ENCODE measurements at regions not wholly inside any gene's neighbourhood (a gene's known extent, or its start where the extent isn't known, plus 50 kb on each side); places are given as distances from the start of the nearest gene placed in this dataset.

GRCh38 chr9:116051528-116051927 lies 102.1 kb upstream of the PAPPA start:
- TF ChIP-seq POLR2A (IDR thresholded peaks at IDR 0.05), result no peak
- TF ChIP-seq, protein P1, sequence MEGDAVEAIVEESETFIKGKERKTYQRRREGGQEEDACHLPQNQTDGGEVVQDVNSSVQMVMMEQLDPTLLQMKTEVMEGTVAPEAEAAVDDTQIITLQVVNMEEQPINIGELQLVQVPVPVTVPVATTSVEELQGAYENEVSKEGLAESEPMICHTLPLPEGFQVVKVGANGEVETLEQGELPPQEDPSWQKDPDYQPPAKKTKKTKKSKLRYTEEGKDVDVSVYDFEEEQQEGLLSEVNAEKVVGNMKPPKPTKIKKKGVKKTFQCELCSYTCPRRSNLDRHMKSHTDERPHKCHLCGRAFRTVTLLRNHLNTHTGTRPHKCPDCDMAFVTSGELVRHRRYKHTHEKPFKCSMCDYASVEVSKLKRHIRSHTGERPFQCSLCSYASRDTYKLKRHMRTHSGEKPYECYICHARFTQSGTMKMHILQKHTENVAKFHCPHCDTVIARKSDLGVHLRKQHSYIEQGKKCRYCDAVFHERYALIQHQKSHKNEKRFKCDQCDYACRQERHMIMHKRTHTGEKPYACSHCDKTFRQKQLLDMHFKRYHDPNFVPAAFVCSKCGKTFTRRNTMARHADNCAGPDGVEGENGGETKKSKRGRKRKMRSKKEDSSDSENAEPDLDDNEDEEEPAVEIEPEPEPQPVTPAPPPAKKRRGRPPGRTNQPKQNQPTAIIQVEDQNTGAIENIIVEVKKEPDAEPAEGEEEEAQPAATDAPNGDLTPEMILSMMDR (IDR thresholded peaks at IDR 0.05), result no peak
